Neural cell (in vitro differentiated cells): ENCODE measurements at regions not wholly inside any gene's neighbourhood (a gene's known extent, or its start where the extent isn't known, plus 50 kb on each side); places are given as distances from the start of the nearest gene placed in this dataset.

Experiments
- H2AFZ ChIP-seq: fragments of 200-600, 300-800 bp; sonication (generic), shearing (Covaris generic); 2 replicates; pipeline ENCODE4 v1.6.0; 2014; ENCODE audit warnings: low read depth, mild to moderate bottlenecking, antibody characterized with exemption, low read length, moderate library complexity
- H3F3A ChIP-seq: fragments of 200-600 bp; shearing (Covaris generic); 2 replicates; pipeline ENCODE4 v1.6.1; 2016; ENCODE audit warnings: mild to moderate bottlenecking, moderate library complexity, mixed read lengths, antibody characterized with exemption, low read length; ENCODE audit not compliant: insufficient read depth, poor library complexity, severe bottlenecking
- H3K27ac ChIP-seq: fragments of 200-600, 300-800 bp; sonication (generic), shearing (Covaris generic); 2 replicates; pipeline ENCODE4 v1.5.1; 2014; ENCODE audit warnings: mild to moderate bottlenecking, low read length, moderate library complexity
- H3K27me3 ChIP-seq: fragments of 300-800, 200-600 bp; sonication (generic), shearing (Covaris generic); 2 replicates; pipeline ENCODE4 v1.6.0; 2014; ENCODE audit warnings: mild to moderate bottlenecking, low read depth, low read length, moderate library complexity; ENCODE audit not compliant: insufficient read depth
- H3K36me3 ChIP-seq: fragments of 300-800, 200-600 bp; sonication (generic), shearing (Covaris generic); 2 replicates; pipeline ENCODE4 v1.5.1; 2014; ENCODE audit warnings: mild to moderate bottlenecking, antibody characterized with exemption, low read length, moderate library complexity; ENCODE audit not compliant: insufficient read depth
- H3K4me2 ChIP-seq: fragments of 300-800, 200-600 bp; sonication (generic), shearing (Covaris generic); 2 replicates; pipeline ENCODE4 v1.6.0; 2014; ENCODE audit warnings: mild to moderate bottlenecking, low read length
- H3K4me3 ChIP-seq: fragments of 300-800, 200-600 bp; sonication (generic), shearing (Covaris generic); 2 replicates; pipeline ENCODE4 v1.5.1; 2014; ENCODE audit warnings: mild to moderate bottlenecking, low read length, moderate library complexity
- H3K79me2 ChIP-seq: fragments of 200-600 bp; shearing (Covaris generic); replicated peaks from 2 replicates; pipeline ENCODE4 v1.6.0; 2014; ENCODE audit warnings: mild to moderate bottlenecking, low read length, moderate library complexity; ENCODE audit not compliant: insufficient read depth
- H3K9ac ChIP-seq: fragments of 300-800, 200-600 bp; sonication (generic), shearing (Covaris generic); 2 replicates; pipeline ENCODE4 v1.6.1; 2016; ENCODE audit warnings: mild to moderate bottlenecking, low read length, mixed read lengths
- H3K9me2 ChIP-seq: fragments of 200-600 bp; shearing (Covaris generic); 2 replicates; pipeline ENCODE4 v1.6.1; 2016; ENCODE audit warnings: mild to moderate bottlenecking, low read length, mixed read lengths; ENCODE audit not compliant: insufficient read depth
- H3K9me3 ChIP-seq: fragments of 200-600, 300-800 bp; sonication (generic), shearing (Covaris generic); 2 replicates; pipeline ENCODE4 v1.6.1; 2016; ENCODE audit warnings: mild to moderate bottlenecking, mixed run types, low read length, moderate library complexity, mixed read lengths
- H4K20me1 ChIP-seq: fragments of 200-600 bp; shearing (Covaris generic); 2 replicates; pipeline ENCODE4 v1.6.1; 2016; ENCODE audit warnings: mild to moderate bottlenecking, mixed run types; ENCODE audit not compliant: insufficient read depth
- CTCF ChIP-seq: fragments of 450-650 bp; IDR thresholded peaks from 2 replicates; pipeline ENCODE4 v1.5.1; 2014; ENCODE audit warnings: antibody characterized with exemption, mild to moderate bottlenecking, moderate library complexity; ENCODE audit not compliant: poor library complexity, severe bottlenecking
- EP300 ChIP-seq: fragments of 450-650 bp; conservative IDR thresholded peaks from 2 replicates; pipeline ENCODE4 v1.6.1; 2014; ENCODE audit warnings: antibody characterized with exemption, mild to moderate bottlenecking, moderate library complexity; ENCODE audit not compliant: poor library complexity, severe bottlenecking
- EZH2 ChIP-seq: fragments of 200-600, 300-800 bp; shearing (Covaris generic), sonication (generic); IDR thresholded peaks from 2 replicates; pipeline ENCODE4 v1.6.1; 2014; ENCODE audit warnings: antibody characterized with exemption, low read length, borderline replicate concordance, mild to moderate bottlenecking; ENCODE audit not compliant: insufficient read depth, poor library complexity, severe bottlenecking
- MXI1 ChIP-seq: fragments of 450-650 bp; conservative IDR thresholded peaks from 2 replicates; pipeline ENCODE4 v1.6.1; 2014; ENCODE audit warnings: antibody characterized with exemption, mild to moderate bottlenecking; ENCODE audit not compliant: poor library complexity, severe bottlenecking
- POLR2AphosphoS5 ChIP-seq: IDR thresholded peaks from 2 replicates; pipeline ENCODE4 v1.6.1; 2012
- RAD21 ChIP-seq: fragments of 450-650 bp; conservative IDR thresholded peaks from 2 replicates; pipeline ENCODE4 v1.6.1; 2014; ENCODE audit warnings: antibody characterized with exemption, mild to moderate bottlenecking, moderate library complexity
- REST ChIP-seq: IDR thresholded peaks from 2 replicates; pipeline ENCODE4 v1.6.1; 2012; ENCODE audit warnings: borderline replicate concordance
- SMC3 ChIP-seq: fragments of 450-650 bp; conservative IDR thresholded peaks from 2 replicates; pipeline ENCODE4 v1.6.1; 2014; ENCODE audit warnings: antibody characterized with exemption, mild to moderate bottlenecking, moderate library complexity; ENCODE audit not compliant: poor library complexity
- TAF1 ChIP-seq: IDR thresholded peaks from 2 replicates; pipeline ENCODE4 v1.6.1; 2012; ENCODE audit warnings: low read depth

- Histone ChIP-seq H3K79me2 (no peaks in the 10 kb centered on the region), H3K9me2 (no peaks in the 10 kb centered on the region), H3K4me3 (no peak overlapping the region), H3K9ac (no peak overlapping the region), H2AFZ (no peak overlapping the region), H3K36me3 (no peaks in the 10 kb centered on the region), H3K27ac (no peak overlapping the region), H3K4me2 (no peak overlapping the region), H3K9me3 (no peaks in the 10 kb centered on the region), H3K27me3 (no peaks in the 10 kb centered on the region), H3F3A (peaks cover 3% of the 10 kb centered on the region), H4K20me1 (no peaks in the 10 kb centered on the region)
- no peak for TF ChIP-seq EP300
- TF ChIP-seq MXI1, result no peak
- no peak for TF ChIP-seq REST
- no peak for TF ChIP-seq TAF1
- no peak for TF ChIP-seq EZH2
- no peak for TF ChIP-seq POLR2AphosphoS5
- TF ChIP-seq SMC3, result no peak
- TF ChIP-seq CTCF, result no peak
- TF ChIP-seq RAD21, result no peak
Measured at GRCh38 chr12:46945591-46945990, 119.8 kb upstream of the SLC38A4 start.

GRCh38 chr12:46946137-46946536 is 120.3 kb upstream of the SLC38A4 start:
- H3K9me3 ChIP-seq, result no peaks in the 10 kb centered on the region
- H2AFZ ChIP-seq, result no peak overlapping the region
- H3K4me3 ChIP-seq, result no peak overlapping the region
- H3K27me3 ChIP-seq, result no peaks in the 10 kb centered on the region
- no peaks in the 10 kb centered on the region for H4K20me1 ChIP-seq
- no peaks in the 10 kb centered on the region for H3K9me2 ChIP-seq
- no peak overlapping the region for H3K9ac ChIP-seq
- TF ChIP-seq CTCF (no peak), POLR2AphosphoS5 (no peak), EP300 (no peak), MXI1 (no peak), EZH2 (no peak), RAD21 (no peak), TAF1 (no peak), REST (no peak), SMC3 (no peak)
- peaks cover 3% of the 10 kb centered on the region for H3F3A ChIP-seq
- H3K36me3 ChIP-seq, result no peaks in the 10 kb centered on the region
- no peak overlapping the region for H3K4me2 ChIP-seq
- H3K79me2 ChIP-seq, result no peaks in the 10 kb centered on the region
- H3K27ac ChIP-seq, result no peak overlapping the region
